AG10803 (cell line): ENCODE measurements at regions not wholly inside any gene's neighbourhood (a gene's known extent, or its start where the extent isn't known, plus 50 kb on each side); places are given as distances from the start of the nearest gene placed in this dataset.
"Not testable (repeated sequence)": the region's sequence is repeated elsewhere in the genome, so short reads cannot be mapped to it uniquely, and the experiment has no call there.

Source experiments
- DNase-seq: peaks from one replicate; pipeline ENCODE4 v3.0.0; 2010; ENCODE audit warnings: low read depth
- H3K4me3 ChIP-seq: 2 replicates; pipeline ENCODE4 v1.5.1; 2011; ENCODE audit warnings: mild to moderate bottlenecking, low read length, control low read depth
- TF ChIP-seq, protein P1 (sequence below): conservative IDR thresholded peaks from 2 replicates; pipeline ENCODE4 v1.5.1; 2011; ENCODE audit warnings: mild to moderate bottlenecking, low read length, control low read depth, inconsistent platforms

DNA sequence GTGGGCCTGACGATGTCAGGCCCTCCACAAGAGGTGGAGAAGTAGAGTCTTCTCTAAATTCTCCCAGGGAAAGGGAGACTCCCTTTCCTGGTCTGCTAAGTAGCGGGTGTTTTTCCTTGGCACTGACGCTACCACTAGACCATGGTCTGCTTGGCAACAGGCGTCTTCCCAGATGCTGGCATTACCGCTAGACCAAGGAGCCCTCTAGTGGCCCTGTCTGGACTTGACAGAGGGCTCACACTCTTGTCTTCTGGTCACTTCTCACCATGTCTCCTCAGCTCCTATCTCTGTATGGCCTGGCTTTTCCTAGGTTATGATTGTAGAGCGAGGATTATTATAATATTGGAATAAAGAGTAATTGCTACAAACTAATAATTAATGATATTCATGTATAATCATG lies 51.1 kb upstream of the RASSF6 start:
- DNase-seq, result not testable (repeated sequence)

DNA sequence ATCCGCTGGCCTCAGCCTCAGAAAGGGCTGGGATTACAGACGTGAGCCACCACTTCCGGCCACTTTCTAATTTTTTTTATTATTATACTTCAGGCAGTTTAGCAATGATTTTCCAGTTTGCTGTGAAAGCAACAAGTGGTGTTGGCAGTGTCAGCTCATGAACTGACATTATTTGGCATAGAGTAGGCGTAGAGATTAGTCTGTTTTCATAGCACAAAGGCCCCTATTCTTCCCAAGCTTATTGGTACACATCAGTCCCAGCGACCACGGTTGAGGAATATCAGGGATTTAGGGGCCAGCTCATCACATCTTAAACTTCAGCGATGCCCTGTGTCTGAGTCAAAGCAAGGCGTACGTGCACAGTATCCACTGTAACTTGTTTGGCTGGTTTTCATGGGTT lies 53.0 kb upstream of the RASSF6 start:
- H3K4me3 ChIP-seq, result no peak overlapping the region
- no peak for DNase-seq
- TF ChIP-seq, protein P1, sequence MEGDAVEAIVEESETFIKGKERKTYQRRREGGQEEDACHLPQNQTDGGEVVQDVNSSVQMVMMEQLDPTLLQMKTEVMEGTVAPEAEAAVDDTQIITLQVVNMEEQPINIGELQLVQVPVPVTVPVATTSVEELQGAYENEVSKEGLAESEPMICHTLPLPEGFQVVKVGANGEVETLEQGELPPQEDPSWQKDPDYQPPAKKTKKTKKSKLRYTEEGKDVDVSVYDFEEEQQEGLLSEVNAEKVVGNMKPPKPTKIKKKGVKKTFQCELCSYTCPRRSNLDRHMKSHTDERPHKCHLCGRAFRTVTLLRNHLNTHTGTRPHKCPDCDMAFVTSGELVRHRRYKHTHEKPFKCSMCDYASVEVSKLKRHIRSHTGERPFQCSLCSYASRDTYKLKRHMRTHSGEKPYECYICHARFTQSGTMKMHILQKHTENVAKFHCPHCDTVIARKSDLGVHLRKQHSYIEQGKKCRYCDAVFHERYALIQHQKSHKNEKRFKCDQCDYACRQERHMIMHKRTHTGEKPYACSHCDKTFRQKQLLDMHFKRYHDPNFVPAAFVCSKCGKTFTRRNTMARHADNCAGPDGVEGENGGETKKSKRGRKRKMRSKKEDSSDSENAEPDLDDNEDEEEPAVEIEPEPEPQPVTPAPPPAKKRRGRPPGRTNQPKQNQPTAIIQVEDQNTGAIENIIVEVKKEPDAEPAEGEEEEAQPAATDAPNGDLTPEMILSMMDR, result no peak

More for the DNA sequence above, 51.1 kb upstream of the RASSF6 start:
- H3K4me3 ChIP-seq, result not testable (repeated sequence)

GRCh38 chr4:73674451-73674919 lies 54.2 kb upstream of the RASSF6 start:
- peak; percentile 42 for DNase-seq
- TF ChIP-seq, protein P1, result no peak
- no peak overlapping the region for H3K4me3 ChIP-seq

DNA sequence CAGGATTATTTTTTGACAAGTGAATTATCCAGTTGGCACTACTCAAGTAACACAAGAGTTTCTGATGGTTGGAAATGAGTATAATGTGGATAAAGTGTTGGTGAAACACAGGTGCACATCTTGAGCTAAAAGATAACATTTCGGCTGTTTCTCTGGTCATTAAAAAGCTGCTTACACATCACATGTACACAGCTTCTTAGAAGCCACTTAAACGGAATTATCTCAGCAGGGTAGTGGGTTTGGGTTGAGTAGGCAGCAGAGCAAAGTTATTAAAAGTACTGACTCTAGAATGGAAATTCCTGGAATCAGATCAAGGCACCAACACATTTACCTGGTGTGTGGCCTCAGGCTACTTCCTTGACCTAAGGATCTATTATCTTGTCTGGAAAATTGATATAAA lies 55.4 kb upstream of the RASSF6 start:
- H3K4me3 ChIP-seq, result no peak overlapping the region
- TF ChIP-seq, protein P1, result no peak
- no peak for DNase-seq

DNA sequence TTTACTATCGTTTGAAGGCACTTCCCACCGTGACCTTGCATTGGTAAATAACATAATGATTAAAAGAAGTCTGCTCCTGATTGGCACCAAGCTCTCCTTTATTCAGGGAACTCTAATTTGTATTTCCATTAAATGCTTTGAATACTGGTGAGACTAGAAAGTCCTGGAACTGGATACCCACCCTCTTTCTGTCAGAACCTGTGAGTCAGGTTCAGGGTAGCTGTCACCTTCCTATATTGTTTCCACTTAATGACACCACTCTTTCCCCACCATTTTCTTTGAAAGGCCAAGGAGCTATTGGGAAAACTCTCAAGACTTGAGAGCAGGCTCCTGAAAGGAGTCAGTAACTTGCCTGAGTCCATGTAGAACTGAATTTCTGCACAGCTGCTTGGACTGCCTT lies 55.9 kb upstream of the RASSF6 start:
- no peak for DNase-seq
- no peak overlapping the region for H3K4me3 ChIP-seq
- TF ChIP-seq, protein P1, result no peak

DNA sequence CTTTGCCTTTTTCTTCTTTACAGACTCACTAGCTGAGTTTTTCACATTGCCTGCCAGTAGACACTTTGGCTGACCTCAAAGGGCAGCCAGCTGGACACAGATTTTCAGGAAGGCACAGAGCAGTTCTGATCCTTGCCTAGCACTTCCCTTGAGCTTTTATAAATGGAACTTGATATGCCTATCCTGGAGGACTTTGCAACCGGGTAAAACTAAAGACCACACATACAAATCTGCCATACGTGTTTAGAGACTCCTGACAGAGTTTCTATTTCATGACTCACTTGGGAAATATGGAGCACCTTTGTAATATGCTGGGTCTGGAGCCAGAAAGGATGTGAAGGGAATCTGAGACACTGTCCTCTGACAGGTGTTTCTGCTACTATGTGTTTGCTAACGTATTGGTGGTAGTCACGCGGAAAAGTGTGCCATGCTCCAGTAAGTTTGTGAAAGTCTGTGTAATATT lies 56.7 kb upstream of the RASSF6 start:
- DNase-seq, result no peak
- H3K4me3 ChIP-seq, result no peak overlapping the region
- TF ChIP-seq, protein P1, result no peak

DNA sequence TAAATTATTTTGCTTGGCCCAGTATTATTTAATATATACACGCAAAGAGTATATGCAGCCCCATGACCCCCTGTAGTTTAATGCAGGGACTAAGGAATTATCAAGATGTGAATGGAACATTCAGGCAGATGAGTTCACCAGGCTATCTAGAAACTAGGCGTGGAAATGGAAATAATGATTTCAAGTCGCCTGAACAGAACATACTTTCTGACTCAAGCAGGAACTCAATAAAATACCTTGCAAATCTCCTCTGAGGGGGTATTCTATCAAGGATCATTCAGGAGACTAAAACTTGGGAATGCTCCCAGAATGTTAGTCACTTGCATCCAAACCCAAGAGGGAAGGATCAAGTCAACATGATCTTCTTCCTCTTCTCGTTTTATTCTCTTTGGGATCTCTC lies 59.6 kb upstream of the RASSF6 start:
- peak; percentile 57 for DNase-seq
- TF ChIP-seq, protein P1, result no peak
- H3K4me3 ChIP-seq, result no peak overlapping the region

DNA sequence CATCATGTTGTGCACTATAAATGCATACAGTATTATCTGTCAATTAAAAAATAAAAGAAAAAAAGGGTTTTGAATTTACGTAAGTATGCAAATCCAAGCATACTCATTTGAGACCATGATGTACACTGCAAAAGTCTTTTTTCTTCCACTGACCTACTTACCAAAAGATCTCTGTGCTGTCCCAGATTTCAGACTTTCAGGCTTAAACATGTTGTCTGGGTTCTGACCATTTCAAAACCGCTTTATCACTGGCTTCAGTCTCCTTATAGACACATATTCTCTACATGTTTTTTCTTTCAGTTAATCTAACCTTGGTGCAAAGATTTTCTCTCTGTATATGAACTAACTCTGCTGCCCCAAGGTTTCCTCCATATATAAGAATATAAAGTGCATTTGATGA lies 58.6 kb upstream of the CXCL8 start:
- TF ChIP-seq, protein P1, result no peak
- no peak overlapping the region for H3K4me3 ChIP-seq
- DNase-seq, result no peak
